NCI-H2081 treated with DMSO at 0.1 percent for 48 hours (cell line): ENCODE measurements at regions not wholly inside any gene's neighbourhood (a gene's known extent, or its start where the extent isn't known, plus 50 kb on each side); places are given as distances from the start of the nearest gene placed in this dataset.
"Not testable (repeated sequence)": the region's sequence is repeated elsewhere in the genome, so short reads cannot be mapped to it uniquely, and the experiment has no call there.

Experiments used
- DNase-seq: peaks from one replicate; lab custom pipeline; 2025; lab: John Stamatoyannopoulos, UW

- peak; percentile 54 for DNase-seq
These were observed 229.8 kb upstream of the TEX13C start for GRCh38 chrX:125089761-125090445.

GRCh38 chrX:125093852-125094251 lies 225.8 kb upstream of the TEX13C start:
- DNase-seq = peak; percentile 58

DNA sequence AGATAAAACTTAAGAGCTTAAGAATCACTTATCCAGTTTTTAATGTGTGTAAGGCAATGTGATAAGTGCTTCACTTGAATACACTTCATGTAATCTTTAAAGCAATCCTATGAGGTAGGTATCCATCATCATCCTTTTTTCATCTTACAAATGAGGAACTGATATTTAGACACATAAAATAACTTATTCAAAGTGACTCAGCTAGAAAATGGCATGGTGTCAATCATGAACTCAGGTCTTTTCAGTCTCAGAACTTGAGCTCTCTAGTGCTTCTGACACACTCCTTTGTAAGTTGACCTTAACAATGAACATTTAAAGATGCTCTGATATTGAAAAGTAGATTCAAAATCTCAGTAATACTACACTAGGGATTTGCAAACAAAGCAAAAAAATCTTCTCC lies 224.8 kb upstream of the TEX13C start:
- no peak for DNase-seq

- no peak for DNase-seq
These were observed 223.2 kb upstream of the TEX13C start for GRCh38 chrX:125096469-125096868.

DNA sequence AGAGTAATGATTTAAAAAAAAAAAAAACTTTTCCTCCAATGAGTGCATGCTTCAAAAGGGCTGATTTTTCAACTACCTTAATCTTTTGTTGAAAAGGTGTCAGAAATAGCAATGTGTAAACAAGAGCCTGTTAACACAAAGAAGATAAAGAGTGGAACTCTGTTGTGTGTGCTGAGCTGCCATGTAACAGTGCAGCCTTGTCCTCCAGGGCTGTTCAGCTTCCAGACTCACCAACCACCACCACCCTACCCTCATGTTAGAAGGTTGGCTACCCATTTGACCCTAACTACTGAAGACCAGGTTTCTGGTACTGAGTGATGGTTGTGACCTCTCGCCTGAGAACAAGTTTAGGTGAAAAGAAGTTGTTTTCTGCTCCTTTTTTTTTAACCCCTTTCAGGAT lies 222.8 kb upstream of the TEX13C start:
- no peak for DNase-seq

- DNase-seq = no peak
These were observed 217.5 kb upstream of the TEX13C start for GRCh38 chrX:125101971-125102755.

DNA sequence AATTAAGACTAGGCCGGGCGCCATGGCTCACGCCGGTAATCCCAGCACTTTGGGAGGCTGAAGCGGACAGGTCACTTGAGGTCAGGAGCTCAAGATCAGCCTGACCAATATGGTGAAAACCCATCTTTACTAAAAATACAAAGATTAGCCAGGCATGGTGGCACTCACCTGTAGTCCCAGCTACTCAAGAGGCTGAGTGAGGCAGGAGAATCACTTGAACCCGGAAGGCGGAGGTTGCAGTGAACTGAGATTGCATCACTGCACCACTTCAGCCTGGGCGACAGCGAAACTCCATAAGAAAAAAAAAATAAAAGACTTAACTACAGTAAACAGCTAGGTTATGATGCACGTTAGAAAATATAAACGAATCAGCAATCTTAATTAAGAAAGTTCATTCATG lies 216.0 kb upstream of the TEX13C start:
- DNase-seq = no peak

DNA sequence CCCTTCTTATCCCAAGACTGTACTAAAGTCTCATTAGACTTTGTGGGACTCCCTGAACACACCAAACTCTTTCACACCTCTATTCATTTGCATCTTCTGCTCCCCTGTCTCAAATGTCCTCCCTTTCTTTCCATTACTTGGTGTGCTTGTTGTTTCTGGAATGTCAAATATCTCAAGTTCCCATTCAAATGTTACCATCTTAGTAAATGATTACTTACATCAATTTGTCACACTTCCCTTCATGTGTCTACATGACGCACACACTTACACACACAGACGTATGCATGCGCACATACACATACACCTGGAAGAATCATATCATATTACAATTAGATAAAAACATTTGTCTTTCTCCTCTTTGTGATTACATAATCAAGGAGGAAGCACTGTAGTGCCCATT lies 210.8 kb upstream of the TEX13C start:
- no peak for DNase-seq

GRCh38 chrX:125131164-125131563 lies 188.5 kb upstream of the TEX13C start:
- peak; percentile 26 for DNase-seq

DNA sequence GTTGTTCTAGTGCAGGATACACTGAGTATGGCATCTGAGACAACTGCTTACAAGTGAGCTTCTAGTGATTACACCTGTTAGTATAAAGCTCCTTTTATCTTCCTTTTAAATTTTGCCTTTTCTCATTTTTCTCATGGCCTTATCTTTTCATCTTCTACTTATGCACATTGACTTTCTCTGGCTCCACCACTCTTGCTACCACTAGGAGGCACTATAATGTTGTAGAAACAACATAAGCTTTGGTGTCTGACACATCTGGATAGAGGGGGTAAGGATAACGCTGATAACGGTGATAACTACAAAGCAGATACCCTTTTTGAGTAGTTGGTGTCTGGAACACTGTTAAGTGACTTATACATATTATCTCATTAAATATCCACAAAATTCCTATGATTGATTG lies 187.4 kb upstream of the TEX13C start:
- no peak for DNase-seq

- no peak for DNase-seq
These were observed 182.2 kb upstream of the TEX13C start for GRCh38 chrX:125137521-125137920.

- DNase-seq = no peak
These were observed 169.4 kb upstream of the TEX13C start for GRCh38 chrX:125150231-125150630.

GRCh38 chrX:125151146-125151545 lies 168.5 kb upstream of the TEX13C start:
- DNase-seq = no peak

DNA sequence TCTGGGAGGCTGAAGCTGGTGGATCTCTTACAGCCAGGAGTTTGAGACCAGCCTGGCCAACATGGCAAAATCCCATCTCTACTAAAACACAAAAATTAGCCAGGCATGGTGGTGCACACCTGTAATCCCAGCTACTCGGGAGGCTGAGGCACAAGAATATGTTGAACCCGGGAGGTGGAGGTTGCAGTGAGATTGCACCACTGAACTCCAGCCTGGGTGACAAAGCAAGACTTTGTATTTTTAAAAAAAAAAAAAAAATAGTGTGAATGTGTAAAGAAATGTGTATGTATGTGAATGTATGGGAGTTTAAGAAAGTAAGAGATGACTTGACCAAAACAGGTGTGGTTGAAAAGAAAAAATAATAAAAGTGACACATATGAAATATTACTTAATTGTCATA lies 167.7 kb upstream of the TEX13C start:
- no peak for DNase-seq

GRCh38 chrX:125153621-125154020 lies 166.1 kb upstream of the TEX13C start:
- no peak for DNase-seq

DNA sequence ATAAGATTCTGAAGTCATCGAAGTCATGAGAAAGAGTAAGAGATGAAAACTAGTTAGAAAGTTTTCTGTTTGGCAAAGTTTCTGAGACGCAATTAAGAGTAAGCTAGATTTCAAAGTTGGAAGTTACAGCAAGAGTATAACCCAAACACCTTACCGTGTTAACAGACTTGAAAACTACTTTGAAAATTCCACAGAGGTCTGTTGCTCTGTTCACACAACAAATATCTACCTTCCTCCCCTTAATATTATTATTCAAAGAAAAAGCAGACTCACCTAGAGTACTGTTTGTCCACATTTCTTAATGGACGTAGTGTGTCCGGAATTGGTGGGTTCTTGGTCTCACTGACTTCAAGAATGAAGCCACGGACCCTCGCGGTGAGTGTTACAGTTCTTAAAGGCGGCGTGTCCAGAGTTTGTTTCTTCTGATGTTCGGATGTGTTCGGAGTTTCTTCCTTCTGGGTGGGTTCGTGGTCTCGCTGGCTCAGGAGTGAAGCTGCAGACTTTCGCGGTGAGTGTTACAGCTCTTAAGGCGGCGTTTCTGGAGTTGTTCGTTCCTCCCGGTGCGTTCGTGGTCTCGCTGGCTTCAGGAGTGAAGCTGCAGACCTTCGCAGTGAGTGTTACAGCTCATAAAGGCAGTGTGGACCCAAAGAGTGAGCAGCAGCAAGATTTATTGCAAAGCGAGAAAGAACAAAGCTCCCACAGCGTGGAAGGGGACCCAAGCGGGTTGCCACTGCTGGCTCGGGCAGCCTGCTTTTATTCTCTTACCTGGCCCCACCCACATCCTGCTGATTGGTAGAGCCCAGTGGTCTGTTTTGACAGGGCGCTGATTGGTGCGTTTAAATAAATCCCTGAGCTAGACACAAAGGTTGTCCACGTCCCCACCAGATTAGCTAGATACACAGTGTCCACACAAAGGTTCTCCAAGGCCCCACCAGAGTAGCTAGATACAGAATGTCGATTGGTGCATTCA lies 165.1 kb upstream of the TEX13C start:
- not testable (repeated sequence) for DNase-seq

GRCh38 chrX:125155296-125156033 lies 164.2 kb upstream of the TEX13C start:
- DNase-seq = not testable (repeated sequence)

DNA sequence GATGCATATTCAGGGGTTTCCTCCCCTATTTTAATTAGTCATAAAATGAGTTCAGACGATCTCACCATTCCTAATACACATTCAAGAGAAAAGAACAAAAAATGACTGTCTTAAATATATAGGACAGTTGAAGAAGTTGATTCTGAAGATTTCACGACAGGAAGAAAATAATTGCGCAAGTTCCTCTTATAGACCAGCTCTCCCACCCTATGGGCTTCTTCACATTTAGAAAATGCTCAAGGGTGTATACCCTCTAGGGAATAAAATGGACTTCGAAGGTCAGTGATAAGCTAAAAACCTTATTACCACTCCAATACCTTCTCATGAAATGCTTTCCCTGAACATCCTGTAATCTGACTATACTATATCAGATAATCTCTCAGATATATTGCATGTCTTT lies 149.2 kb upstream of the TEX13C start:
- DNase-seq = no peak

DNA sequence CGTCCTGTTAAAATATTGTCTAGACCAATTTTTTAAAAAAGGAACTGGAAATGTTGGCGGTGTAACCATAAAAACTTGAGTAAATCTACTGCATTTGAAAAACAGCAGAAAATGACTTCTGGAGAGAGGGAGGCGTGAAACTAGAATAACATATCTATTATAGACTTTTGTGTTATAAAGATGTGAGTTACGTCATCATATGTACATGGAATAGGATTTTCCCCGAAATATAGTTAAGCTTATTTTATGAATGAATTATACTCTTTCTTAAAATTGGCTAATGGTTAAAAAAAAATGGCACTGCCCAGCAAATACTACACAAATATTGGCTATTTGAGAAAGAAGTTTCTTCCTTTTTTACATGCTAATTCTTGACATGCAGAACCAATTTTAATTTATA lies 147.1 kb upstream of the TEX13C start:
- DNase-seq = no peak

GRCh38 chrX:125175991-125176584 lies 143.6 kb upstream of the TEX13C start:
- DNase-seq = no peak

DNA sequence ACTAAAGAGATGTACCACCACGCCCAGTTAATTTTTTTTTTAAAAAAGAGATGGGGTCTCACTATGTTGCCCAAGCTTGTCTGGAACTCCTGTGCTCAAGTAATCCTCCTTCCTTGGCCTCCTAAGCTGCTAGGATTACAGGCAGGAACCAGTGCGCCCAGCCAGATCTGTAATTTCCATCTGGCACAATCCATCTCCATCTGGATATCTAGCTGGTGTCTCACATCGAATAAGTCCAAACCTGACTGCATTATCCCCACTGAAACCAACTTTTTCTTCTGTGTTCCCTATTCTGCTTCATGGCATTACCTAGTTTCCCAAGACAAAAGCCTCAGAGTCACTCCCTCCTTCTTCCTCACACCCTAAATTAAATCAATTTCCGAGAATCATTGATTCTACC lies 125.8 kb upstream of the TEX13C start:
- no peak for DNase-seq
